Testis (tissue), 2 donors: ENCODE measurements at regions not wholly inside any gene's neighbourhood (a gene's known extent, or its start where the extent isn't known, plus 50 kb on each side); places are given as distances from the start of the nearest gene placed in this dataset.

Source experiments
- DNase-seq: peaks from one replicate; pipeline ENCODE4 v3.0.0-alpha.2; 2019
- H3K27ac ChIP-seq, 2 donors: fragments of 200-600 bp; sonication (generic); one replicate each; pipeline ENCODE4 v1.5.1; 2019
- H3K27me3 ChIP-seq: fragments of 200-600 bp; sonication (generic); one replicate; pipeline ENCODE4 v1.5.1; 2019
- H3K36me3 ChIP-seq: fragments of 200-600 bp; sonication (generic); one replicate; pipeline ENCODE4 v1.5.1; 2017; ENCODE audit warnings: low read depth; ENCODE audit errors: missing control alignments
- H3K4me1 ChIP-seq: fragments of 200-600 bp; sonication (generic); one replicate; pipeline ENCODE4 v1.5.1; 2019
- H3K4me3 ChIP-seq, 2 donors: fragments of 200-600 bp; sonication (generic); one replicate each; pipeline ENCODE4 v1.5.1; 2017 to 2019
- H3K9me3 ChIP-seq: fragments of 200-600 bp; sonication (generic); one replicate; pipeline ENCODE4 v1.5.1; 2017
- POLR2A ChIP-seq: fragments of 450-650 bp; IDR thresholded peaks from one replicate; pipeline ENCODE4 v1.6.1; 2017; ENCODE audit warnings: antibody characterized with exemption, mild to moderate bottlenecking, moderate library complexity
- WGBS, 2 donors: methylation state at CpG; one replicate each; pipeline ENCODE4 v1.1.5; 2018; 5-methylcytosine and 5-hydroxymethylcytosine counted together
- intact Hi-C: fragments of 100-400 bp; cut with DNase I; formaldehyde crosslinking; loops from one replicate; pipeline ENCODE4 v1.15.1; 2023; ENCODE audit warnings: low total_unique reads
- TF ChIP-seq, protein P1 (sequence below), 3 experiments: fragments of 450-650 bp in 2 of 3; fragments of 200-600 bp in 1 of 3; sonication (generic) in 1 of 3; IDR thresholded peaks; one replicate each; pipeline ENCODE4 v1.5.1; 2016 to 2019; ENCODE audit warnings: antibody characterized with exemption in 3 of 3, mild to moderate bottlenecking in 2 of 3, moderate library complexity in 1 of 3

DNA sequence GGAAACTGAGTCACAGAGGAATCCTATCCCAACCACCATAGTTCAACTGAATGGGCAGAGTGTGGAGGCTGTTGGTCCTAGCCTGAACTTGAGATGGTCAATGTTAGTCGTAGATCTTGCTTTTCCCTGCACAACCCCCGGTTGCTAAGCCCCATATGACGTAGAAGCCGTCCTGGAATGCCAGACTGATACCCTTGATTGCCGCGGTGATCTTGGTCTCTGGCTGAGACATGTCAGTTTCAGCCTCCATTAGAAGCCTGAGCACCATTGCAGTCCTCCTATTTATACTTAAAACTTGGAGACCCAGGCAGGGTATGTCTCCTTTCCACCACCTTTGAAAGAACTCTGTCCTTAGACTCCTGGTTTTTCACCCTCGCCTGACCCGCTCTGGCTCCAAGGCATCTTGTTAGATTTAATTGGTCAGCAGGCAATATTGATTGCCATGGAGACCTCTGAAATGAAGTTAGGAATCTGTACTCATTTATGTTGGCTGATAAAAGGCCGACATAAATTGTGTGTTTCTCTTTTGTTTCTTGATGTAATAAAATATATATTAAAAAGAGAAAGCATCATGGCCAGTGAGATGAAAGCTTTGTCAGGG, 53.4 kb downstream of the RPLP1 start:
- Histone ChIP-seq H3K4me1 (no peaks in the 10 kb centered on the region), H3K27ac (no peak overlapping the region), H3K36me3 (no peaks in the 10 kb centered on the region), H3K9me3 (no peaks in the 10 kb centered on the region), H3K4me3 (no peak overlapping the region), H3K27me3 (no peaks in the 10 kb centered on the region)
- DNase-seq = no peak
- TF ChIP-seq POLR2A = no peak
- TF ChIP-seq, protein P1, sequence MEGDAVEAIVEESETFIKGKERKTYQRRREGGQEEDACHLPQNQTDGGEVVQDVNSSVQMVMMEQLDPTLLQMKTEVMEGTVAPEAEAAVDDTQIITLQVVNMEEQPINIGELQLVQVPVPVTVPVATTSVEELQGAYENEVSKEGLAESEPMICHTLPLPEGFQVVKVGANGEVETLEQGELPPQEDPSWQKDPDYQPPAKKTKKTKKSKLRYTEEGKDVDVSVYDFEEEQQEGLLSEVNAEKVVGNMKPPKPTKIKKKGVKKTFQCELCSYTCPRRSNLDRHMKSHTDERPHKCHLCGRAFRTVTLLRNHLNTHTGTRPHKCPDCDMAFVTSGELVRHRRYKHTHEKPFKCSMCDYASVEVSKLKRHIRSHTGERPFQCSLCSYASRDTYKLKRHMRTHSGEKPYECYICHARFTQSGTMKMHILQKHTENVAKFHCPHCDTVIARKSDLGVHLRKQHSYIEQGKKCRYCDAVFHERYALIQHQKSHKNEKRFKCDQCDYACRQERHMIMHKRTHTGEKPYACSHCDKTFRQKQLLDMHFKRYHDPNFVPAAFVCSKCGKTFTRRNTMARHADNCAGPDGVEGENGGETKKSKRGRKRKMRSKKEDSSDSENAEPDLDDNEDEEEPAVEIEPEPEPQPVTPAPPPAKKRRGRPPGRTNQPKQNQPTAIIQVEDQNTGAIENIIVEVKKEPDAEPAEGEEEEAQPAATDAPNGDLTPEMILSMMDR (IDR thresholded peaks at IDR 0.05) = no peak
- intact Hi-C loops = no loop called here
- 87 to 89% methylated on average over 9 of the region's 9 CpGs for WGBS, 2 donors

DNA sequence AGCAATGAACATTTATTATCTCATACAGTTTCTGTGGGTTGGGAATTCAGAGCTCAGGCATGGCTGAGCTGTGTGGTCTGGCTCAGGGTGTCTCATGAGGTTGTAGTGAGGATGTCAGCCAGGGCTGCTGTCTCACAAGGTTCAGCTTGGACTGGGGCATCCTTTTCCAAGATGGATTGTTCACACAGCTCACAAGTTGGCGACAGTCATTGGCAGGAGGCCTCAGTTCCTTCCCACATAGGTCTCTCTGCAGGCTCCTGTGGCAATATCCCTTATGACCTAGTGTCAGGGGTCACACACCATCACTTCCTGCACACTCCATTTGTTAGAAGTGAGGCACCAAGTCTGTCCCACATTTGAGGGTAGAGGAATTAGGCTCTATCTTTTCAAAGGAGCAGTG, 56.0 kb downstream of the RPLP1 start:
- intact Hi-C loops = no loop called here
- Histone ChIP-seq H3K9me3 (no peaks in the 10 kb centered on the region), H3K4me3 (no peak overlapping the region), H3K4me1 (no peaks in the 10 kb centered on the region), H3K27me3 (no peaks in the 10 kb centered on the region), H3K27ac (no peak overlapping the region), H3K36me3 (no peaks in the 10 kb centered on the region)
- no peak for DNase-seq
- 83 to 100% methylated on average over 1 of the region's 1 CpG for WGBS, 2 donors
- TF ChIP-seq, protein P1 (IDR thresholded peaks at IDR 0.05) = no peak
- TF ChIP-seq POLR2A = no peak

DNA sequence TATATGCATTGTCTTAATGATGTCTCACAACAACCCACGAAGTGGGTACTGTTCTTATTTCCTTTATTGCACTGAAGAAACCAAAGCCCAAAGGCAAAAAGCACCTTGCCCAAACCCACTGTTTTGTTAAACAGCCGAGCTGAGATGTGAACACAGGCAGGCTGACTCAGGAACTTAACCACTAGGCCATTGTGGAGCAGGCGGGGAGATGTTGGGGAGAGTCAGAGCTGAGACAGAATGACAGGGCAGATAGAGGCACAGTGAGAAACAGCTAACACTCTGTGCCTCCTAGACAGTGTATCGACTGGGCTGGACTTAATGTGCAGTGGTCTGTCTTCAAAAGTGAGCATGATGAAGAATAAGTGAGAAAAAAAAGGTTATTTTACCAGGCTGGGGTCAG, 56.5 kb downstream of the RPLP1 start:
- no peak overlapping the region for H3K27ac ChIP-seq
- WGBS, 2 donors = 88 to 93% methylated on average over 4 of the region's 4 CpGs
- intact Hi-C loops = no loop called here
- DNase-seq = no peak
- H3K4me1 ChIP-seq = no peaks in the 10 kb centered on the region
- H3K36me3 ChIP-seq = no peaks in the 10 kb centered on the region
- H3K9me3 ChIP-seq = no peaks in the 10 kb centered on the region
- TF ChIP-seq POLR2A = no peak
- TF ChIP-seq, protein P1 (IDR thresholded peaks at IDR 0.05) = no peak
- H3K27me3 ChIP-seq = no peaks in the 10 kb centered on the region
- no peak overlapping the region for H3K4me3 ChIP-seq

DNA sequence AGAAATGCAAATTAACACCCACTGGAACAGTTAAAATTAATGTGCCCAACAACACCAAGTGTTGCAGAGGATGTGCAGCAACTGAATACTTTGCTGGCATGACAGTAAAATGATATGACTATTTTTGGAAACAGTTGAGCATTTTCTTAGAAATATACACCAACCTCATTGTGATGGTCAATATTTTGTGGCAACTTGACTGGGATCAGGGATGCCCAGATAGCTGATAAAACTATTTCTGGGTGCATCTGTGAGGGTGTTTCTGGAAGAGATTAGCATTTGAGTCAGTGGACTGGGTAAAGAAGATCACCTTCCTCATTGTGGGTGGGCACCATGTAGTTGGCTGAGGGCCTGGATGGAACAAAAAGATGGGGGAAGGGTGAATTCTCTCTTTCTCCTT, 57.9 kb downstream of the RPLP1 start:
- DNase-seq = no peak
- no peak overlapping the region for H3K4me3 ChIP-seq
- intact Hi-C loops = no loop called here
- H3K36me3 ChIP-seq = no peaks in the 10 kb centered on the region
- H3K9me3 ChIP-seq = no peaks in the 10 kb centered on the region
- H3K27ac ChIP-seq = no peak overlapping the region
- no peaks in the 10 kb centered on the region for H3K4me1 ChIP-seq
- H3K27me3 ChIP-seq = no peaks in the 10 kb centered on the region
- no peak for TF ChIP-seq POLR2A
- TF ChIP-seq, protein P1 (IDR thresholded peaks at IDR 0.05) = no peak

DNA sequence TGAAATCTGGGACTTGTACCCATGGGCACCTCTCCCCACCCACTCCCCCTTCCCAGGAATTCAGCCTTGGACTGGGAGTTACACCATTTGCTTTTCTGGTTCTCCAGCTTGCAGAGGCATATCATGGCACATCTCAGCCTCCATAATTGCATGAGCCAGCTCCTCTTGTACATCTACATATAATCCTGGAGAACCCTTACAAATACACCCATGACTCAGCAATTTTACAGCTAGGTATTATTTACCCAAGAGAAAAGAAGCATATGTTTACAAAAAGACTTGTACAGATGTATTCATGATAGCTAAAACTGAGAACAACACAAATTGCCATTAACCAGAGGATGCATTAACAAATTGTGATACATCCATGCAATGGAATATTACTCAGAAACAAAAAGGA, 58.4 kb downstream of the RPLP1 start:
- no peaks in the 10 kb centered on the region for H3K4me1 ChIP-seq
- TF ChIP-seq POLR2A = no peak
- TF ChIP-seq, protein P1 (IDR thresholded peaks at IDR 0.05) = no peak
- H3K27me3 ChIP-seq = no peaks in the 10 kb centered on the region
- H3K27ac ChIP-seq = no peak overlapping the region
- no peaks in the 10 kb centered on the region for H3K36me3 ChIP-seq
- intact Hi-C loops = no loop called here
- no peak for DNase-seq
- H3K9me3 ChIP-seq = no peaks in the 10 kb centered on the region
- no peak overlapping the region for H3K4me3 ChIP-seq
